ENCODE measurements at regions not wholly inside any gene's neighbourhood (a gene's known extent, or its start where the extent isn't known, plus 50 kb on each side); places are given as distances from the start of the nearest gene placed in this dataset.

DNA sequence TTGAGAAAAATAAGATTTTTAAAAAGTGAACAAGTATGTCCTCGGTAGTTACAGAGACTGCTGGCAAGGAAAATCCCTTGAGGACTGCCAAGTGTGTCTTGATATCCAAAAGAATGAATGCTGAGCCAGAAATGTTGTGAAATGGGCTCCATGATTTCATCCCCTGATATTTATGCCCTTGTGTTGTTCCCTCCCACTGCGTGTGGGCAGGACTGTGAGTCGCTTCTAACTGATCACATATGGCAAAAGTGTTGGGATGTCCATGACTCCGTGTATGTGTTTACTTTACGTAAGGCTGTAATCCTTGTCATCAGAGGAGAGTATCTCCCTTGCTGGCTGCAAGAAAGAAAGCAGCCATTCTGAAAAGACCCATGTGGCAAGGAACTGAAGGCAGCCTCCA lies 285.1 kb downstream of the SS18 start:
- TF ChIP-seq POLR2AphosphoS5 (IDR thresholded peaks at IDR 0.05; ENCODE audit: low read depth): no peak
- TF ChIP-seq, protein P1, sequence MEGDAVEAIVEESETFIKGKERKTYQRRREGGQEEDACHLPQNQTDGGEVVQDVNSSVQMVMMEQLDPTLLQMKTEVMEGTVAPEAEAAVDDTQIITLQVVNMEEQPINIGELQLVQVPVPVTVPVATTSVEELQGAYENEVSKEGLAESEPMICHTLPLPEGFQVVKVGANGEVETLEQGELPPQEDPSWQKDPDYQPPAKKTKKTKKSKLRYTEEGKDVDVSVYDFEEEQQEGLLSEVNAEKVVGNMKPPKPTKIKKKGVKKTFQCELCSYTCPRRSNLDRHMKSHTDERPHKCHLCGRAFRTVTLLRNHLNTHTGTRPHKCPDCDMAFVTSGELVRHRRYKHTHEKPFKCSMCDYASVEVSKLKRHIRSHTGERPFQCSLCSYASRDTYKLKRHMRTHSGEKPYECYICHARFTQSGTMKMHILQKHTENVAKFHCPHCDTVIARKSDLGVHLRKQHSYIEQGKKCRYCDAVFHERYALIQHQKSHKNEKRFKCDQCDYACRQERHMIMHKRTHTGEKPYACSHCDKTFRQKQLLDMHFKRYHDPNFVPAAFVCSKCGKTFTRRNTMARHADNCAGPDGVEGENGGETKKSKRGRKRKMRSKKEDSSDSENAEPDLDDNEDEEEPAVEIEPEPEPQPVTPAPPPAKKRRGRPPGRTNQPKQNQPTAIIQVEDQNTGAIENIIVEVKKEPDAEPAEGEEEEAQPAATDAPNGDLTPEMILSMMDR (conservative IDR thresholded peaks at IDR 0.05; ENCODE audit: low read depth in 2 of 2): no peak
- TF ChIP-seq, protein P2, sequence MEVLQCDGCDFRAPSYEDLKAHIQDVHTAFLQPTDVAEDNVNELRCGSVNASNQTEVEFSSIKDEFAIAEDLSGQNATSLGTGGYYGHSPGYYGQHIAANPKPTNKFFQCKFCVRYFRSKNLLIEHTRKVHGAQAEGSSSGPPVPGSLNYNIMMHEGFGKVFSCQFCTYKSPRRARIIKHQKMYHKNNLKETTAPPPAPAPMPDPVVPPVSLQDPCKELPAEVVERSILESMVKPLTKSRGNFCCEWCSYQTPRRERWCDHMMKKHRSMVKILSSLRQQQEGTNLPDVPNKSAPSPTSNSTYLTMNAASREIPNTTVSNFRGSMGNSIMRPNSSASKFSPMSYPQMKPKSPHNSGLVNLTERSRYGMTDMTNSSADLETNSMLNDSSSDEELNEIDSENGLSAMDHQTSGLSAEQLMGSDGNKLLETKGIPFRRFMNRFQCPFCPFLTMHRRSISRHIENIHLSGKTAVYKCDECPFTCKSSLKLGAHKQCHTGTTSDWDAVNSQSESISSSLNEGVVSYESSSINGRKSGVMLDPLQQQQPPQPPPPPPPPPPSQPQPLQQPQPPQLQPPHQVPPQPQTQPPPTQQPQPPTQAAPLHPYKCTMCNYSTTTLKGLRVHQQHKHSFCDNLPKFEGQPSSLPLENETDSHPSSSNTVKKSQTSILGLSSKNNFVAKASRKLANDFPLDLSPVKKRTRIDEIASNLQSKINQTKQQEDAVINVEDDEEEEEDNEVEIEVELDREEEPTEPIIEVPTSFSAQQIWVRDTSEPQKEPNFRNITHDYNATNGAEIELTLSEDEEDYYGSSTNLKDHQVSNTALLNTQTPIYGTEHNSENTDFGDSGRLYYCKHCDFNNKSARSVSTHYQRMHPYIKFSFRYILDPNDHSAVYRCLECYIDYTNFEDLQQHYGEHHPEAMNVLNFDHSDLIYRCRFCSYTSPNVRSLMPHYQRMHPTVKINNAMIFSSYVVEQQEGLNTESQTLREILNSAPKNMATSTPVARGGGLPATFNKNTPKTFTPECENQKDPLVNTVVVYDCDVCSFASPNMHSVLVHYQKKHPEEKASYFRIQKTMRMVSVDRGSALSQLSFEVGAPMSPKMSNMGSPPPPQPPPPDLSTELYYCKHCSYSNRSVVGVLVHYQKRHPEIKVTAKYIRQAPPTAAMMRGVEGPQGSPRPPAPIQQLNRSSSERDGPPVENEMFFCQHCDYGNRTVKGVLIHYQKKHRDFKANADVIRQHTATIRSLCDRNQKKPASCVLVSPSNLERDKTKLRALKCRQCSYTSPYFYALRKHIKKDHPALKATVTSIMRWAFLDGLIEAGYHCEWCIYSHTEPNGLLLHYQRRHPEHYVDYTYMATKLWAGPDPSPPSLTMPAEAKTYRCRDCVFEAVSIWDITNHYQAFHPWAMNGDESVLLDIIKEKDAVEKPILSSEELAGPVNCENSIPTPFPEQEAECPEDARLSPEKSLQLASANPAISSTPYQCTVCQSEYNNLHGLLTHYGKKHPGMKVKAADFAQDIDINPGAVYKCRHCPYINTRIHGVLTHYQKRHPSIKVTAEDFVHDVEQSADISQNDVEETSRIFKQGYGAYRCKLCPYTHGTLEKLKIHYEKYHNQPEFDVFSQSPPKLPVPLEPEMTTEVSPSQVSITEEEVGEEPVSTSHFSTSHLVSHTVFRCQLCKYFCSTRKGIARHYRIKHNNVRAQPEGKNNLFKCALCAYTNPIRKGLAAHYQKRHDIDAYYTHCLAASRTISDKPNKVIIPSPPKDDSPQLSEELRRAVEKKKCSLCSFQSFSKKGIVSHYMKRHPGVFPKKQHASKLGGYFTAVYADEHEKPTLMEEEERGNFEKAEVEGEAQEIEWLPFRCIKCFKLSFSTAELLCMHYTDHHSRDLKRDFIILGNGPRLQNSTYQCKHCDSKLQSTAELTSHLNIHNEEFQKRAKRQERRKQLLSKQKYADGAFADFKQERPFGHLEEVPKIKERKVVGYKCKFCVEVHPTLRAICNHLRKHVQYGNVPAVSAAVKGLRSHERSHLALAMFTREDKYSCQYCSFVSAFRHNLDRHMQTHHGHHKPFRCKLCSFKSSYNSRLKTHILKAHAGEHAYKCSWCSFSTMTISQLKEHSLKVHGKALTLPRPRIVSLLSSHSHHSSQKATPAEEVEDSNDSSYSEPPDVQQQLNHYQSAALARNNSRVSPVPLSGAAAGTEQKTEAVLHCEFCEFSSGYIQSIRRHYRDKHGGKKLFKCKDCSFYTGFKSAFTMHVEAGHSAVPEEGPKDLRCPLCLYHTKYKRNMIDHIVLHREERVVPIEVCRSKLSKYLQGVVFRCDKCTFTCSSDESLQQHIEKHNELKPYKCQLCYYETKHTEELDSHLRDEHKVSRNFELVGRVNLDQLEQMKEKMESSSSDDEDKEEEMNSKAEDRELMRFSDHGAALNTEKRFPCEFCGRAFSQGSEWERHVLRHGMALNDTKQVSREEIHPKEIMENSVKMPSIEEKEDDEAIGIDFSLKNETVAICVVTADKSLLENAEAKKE (CRISPR knock-in tag; IDR thresholded peaks at IDR 0.05): no peak

All from GM23338 (cell line).